Hepatic stellate cell (primary cell): ENCODE measurements at regions not wholly inside any gene's neighbourhood (a gene's known extent, or its start where the extent isn't known, plus 50 kb on each side); places are given as distances from the start of the nearest gene placed in this dataset.

Experiments used
- DNase-seq: peaks from one replicate; pipeline ENCODE4 v3.0.0; 2011; ENCODE audit warnings: low spot score

DNA sequence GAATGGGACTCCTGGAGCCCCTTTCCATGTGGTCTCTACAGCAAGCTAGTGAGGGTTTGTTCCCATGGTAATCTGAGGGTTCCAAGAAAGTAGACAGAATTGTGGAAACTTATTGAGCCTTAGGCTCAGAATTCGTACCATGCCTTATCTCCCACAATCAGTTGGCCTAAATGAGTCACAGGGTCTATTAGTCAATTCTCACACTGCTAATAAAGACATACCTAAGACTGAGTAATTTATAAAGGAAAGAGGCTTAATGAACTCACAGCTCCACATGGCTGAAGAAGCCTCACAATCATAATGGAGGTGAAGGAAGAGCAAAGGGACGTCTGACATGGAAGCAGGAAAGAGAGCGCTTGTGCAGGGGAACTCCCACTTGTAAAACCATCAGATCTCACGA is 106.6 kb upstream of the CXADR start:
- DNase-seq, result no peak

DNA sequence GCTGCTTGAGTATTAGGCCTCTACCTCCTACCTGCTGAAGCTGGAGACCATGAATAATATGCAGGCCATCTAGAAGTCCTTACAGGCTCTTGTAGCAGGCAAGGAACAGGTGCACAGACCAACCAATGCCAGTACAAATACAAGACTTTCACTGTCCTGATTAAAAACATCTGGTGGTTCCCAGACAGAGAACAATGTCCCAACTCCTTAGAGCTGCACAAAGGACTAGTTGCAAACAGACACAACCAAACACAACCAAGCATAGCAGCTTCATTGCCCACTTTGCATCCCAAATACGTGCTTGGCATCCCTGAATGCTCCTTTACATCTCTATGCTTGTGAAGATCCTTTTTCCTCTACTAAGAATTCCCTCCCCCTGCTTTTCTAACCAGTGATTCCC is 98.1 kb upstream of the CXADR start:
- DNase-seq, result no peak

DNA sequence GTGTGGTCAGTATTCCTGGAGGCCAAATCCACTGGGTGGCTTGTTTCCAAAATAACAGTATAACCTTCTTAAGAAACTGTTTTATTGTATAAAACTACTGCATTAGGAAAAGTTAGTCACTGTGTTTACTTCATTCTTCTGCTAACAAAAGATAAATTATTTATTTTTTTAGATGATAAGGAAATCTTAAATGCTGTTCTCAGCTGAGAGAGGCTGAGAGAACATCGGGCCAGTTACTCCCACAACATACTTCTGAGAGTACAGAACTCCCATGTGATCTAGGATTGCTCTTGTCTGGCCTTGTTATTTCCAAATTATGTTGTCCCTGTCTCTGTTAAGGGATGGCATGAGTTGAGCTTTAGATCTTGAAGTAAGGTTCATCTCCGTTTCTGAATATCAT is 96.7 kb upstream of the CXADR start:
- no peak for DNase-seq

DNA sequence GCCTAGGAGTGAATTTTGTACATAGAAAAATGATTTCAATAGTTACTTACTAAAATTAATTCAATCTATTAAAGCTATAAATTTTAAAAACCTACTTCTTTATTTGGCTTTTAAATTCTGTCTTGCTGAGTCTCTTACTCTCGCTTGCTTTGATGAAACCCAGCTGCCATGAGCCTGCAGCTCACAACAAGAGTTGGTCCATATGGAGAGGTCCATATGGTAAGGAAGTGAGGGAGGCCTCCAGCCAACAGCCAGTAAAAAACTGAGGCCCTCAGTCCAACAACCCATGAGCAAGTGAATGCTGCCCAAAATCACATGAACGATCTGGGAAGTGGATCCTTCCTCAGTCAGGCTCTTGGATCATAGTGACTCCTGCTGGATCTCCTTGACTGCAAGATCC is 89.9 kb upstream of the CXADR start:
- DNase-seq, result no peak

DNA sequence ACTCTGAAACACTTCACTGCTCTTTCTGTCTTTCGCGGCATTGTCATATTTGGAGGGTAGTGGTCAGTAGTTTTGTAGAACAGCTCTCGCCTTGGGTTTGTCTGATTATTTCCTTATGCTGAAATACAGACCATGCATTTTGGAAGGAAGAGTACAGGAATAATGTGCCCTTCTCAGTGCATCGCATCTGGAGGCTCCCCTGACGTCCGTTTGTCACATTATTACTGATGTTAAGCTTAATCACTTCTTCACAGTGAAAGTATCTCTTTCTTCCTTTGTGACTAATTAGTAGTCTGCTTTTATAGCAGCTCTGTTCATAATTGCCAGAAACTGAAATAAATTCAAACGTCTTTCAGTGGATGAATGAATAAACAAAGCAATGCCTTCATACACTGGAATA is 85.7 kb upstream of the CXADR start:
- DNase-seq, result no peak

DNA sequence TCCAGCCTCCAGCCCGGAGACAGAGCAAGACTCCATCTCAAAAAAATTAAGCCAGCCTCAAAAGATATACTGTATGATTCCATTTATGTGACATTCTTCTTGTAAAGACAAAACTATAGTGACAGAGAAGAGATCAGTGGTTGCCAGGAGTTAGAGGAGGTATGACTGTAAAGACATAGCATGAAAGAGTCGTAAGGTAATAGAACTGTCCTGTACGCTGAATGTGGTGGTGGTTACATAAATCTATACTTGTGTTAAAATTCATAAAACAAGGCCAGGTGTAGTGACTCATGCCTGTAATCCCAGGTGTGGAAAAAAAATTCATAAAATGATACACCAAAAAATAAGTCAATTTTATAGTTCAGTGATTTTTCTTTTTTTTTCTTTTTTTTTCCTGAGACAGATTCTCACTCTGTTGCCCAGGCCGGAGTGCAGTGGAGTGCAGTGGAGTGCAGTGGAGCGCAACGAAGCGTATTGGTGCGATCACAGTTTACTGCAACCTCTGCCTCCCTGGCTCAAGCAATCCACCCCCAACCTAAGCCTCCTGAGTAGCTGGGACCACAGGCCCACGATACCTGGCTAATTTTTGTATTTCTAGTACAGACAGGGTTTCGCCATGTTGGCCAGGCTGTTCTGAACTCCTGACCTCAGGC is 84.9 kb upstream of the CXADR start:
- no peak for DNase-seq

DNA sequence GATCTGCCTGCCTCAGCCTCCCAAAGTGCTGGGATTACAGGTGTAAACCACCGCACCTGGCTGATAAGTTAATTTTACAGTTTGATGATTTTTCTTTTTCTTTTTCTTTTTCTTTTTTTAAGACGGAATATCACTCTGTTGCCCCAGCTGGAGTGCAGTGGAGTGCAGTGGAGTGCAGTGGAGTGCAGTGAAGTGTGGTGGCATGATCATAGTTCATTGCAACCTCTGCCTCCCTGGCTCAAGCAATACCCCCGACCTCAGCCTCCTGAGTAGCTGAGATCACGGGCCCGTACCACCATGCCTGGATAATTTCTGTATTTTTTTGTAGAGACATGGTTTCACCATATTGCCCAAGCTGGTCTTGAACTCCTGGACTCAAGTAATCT is 84.4 kb upstream of the CXADR start:
- no peak for DNase-seq

DNA sequence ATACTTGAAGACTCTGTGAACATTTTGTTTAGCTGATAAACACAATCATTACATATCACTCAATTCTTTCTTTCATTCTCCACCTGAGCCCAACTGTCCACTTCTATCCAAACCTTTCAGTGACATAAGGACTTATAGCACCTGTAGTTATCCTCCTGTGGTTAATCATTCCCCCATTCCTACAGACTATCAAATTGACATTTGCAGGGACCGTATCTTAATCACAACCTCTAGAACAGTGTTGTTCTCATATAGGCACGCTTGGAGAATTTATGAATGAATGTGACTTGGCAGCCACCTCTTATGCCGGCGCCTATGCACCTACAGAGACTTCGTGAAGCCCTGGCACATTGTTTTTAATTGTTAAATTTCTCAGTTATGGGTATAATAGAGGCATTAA is 83.9 kb upstream of the CXADR start:
- DNase-seq, result no peak

DNA sequence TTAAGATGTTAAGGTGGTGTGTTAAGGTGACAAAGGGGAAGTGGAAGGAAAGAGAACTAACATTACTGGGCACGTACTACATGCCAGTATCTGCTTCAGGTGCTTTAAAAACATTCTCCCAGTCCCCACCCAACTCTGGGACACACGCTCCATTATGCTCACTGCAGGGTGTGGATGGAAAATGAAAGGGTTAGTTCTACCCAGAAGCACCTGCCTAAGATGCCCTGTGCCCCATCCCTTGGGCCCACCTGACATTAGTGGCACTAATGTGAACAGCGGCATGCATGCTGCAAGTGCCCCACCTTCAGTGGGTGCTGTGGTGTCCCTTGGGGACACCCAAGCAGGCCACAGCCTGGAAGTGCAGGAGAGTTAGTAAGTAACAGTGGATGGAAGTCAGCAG is 82.9 kb upstream of the CXADR start:
- DNase-seq, result no peak

DNA sequence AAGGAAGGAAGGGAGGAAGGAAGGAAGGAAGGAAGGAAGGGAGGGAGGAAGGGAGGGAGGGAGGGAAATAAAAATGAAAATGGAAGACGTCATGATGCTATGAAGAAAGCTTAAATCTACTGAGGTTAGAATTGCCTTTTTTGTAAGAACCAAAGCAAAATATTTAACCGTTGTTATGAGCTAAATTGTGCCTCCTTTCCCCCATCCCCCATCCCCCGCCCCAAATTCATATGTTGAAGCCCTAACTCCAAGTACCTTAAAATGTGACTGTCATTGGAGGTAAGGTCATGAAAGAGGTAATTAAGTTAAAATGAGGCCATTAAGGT is 80.1 kb upstream of the CXADR start:
- DNase-seq, result no peak

DNA sequence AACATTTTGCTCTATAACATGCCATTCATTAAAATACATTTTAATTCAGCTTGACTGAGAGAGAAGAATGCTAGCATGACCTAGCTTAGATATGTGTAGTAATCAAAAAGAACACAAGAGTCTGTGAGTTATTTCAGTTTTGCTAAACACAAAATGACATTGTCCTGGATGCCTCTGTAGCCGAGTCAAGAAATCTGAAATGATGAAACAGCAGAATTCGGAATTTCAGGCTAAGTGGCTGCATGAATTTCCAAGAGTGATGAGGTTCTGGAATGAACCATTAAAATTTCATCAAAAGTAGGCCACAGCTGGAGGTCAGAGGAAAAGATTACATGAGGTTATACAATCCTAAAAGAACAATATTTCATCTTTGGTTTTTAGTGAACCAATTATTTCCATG is 79.1 kb upstream of the CXADR start:
- DNase-seq, result no peak

DNA sequence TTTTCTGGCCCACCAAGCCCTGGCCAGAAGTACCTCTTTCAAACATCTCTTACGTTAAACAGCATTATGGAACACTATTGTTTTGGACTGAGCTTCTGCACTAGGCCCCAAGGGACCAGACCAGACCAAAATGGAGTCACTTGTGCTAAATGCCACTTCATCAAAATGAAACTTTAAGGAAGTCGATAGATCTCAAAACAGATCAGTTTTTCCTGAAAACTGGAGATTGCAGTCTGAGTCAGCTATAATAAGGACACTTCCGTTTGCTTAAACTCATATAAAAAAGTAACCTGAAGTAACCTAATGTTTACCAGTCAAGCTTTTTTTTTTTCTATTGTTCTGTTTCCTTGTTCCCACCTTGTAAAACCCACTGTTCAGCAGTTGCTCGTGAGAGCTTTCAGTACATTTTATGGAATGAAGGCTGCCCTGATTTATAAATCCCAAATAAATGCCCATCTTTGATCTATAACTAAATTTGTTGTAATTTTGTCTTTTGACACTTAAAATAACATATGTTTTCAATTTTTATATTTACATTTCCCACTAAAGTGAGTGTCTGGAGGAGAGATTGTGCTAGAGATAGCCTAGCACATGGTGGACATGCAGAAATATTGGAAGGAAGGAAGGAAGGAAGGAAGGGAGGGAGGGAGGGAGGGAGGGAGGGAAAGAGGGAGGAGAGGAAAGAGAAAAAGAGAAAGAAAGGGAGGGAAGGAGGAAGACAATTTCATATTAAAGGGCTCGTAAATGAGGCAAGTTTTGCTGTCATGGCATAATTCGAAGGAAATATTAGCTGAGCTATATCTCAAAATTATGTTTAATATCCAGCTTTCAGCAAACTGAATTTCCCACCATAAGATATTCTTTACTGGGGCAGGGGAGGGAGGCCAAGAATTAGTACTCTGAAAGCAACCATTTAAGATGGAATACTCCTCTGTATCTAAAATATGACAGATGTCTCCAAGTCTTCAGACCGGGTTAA is 77.0 kb upstream of the CXADR start:
- DNase-seq, result no peak

DNA sequence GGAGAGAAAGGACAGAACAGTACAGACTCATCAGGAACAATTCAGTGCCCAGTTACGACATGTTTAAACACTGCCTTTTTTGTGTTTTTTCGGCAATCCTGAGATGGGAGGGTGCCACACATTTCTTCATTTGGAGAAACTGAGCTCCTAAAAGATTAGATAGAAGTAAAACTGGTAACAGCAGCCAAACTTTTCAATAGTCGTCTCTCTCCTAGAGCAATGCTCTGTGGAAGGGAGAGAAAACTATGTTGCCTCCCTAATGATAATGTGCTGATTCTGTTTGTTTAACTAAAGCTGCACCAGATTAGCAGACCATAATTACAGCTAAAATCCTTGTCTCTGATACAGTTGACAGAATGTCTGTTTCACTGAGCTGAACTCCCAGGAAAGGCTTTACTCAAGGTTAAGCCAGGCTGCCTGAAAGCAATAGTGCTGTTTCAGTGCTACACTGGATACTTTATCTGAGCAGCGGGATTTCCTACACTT is 76.2 kb upstream of the CXADR start:
- DNase-seq, result no peak

DNA sequence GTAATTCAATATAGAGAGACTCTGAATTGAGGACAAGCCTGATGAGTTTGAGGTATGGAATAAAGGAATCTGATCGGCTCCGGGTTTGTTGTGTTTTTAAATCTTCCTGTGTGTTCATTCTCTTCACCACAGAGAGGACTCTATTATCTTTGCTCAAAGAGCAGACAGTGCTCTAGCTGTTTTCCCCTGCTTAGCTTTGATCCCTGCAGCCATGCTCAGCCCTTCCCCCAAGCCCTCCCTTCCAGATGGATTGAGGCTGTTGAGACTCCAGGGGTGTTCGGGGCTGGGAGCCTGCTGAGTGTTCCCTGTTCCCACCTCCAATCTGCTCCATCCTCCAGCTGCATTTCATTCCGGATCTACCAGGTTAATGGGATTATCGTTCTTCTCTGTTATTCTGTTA is 74.2 kb upstream of the CXADR start:
- no peak for DNase-seq

DNA sequence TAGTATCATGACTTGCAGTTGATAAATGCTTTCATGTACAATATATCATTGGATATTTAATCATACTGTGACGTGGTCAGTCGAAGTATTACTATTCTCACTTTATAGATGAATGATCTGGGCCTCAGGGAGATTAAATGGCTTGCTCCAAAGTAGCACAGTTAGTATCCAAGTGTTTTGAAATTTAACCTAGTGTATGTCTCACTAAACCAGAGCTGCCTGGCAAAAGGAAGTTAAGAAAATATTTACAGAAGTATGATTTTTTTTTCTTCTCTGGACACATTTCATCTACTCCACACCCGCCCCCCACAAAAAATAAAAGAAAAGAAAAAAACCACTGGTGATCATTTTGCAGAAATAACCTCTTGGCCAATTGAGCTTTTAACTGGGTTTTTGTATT is 71.9 kb upstream of the CXADR start:
- DNase-seq, result no peak

DNA sequence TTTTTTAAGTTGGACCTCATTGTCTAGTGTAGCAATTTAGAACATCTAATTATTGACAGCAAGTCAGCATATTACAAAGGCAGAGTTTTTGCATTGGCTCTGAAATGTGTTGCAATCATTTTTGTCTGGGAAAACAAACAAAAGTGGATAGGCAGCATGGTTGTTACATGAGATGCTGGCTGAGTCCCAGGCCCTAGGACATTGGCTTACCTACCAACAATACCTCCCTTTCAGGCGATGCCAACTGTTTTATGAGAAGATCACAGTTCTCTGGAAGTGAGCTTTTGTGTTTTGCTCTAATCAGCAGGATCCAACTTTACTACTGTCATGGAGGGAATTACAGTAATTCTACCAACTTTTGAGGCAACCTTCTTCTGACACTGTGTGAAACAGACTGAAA is 71.5 kb upstream of the CXADR start:
- DNase-seq, result no peak

DNA sequence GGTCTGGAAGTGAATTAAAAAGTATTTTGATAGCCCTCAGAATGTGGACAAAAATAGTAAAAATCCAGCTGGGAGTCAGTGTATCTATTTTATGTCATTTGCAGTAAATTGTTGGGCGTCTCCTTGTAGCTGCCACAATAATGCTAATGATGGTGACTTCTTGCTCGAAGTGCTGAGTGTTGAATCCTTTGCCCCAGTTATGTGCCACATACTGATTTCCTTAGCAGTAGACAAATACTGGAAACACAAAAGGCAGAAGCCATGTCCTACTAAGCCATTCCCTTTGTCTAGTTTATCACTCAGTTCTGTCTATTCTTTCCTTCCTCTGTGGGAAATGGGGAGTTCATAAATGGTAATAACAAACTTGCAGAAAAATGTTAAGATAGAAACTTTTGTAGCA is 70.7 kb upstream of the CXADR start:
- no peak for DNase-seq

DNA sequence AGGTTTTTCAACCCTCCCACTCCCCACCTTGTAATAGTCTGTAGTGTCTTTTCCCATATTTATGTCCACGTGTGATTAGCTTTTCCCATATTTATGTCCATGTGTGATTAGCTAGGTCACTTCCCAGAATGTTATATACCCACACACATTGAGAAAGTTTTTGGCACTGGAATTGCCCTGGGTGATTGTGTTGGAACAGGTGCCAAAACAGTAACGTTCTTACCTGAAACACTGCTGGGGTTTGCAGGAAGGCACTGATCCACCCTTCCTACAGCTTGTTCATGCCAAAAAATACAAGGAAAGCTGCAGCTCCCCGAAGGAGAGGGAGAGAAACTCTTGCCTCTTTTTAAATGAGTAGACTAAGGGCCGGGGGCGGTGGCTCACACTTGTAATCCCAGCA is 68.0 kb upstream of the CXADR start:
- DNase-seq, result no peak

DNA sequence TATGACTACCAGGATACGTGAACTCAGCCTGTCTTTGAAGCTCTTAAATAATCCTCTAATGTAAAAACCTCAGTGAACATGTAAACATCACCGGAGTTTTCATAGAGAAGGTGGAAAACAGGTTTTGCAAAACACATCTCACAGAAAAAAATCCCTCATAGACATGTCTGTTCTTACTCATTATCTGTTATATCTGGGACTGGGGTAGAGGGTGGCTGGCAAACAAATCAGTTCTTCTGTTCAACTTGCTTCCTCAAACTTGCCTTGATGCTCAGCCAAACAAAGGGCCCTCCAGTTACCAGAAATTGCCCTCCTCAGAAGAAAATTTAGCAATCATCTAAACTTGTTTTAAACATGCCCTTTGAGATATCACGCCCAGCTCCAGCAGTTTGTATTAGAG is 66.1 kb upstream of the CXADR start:
- DNase-seq, result no peak

DNA sequence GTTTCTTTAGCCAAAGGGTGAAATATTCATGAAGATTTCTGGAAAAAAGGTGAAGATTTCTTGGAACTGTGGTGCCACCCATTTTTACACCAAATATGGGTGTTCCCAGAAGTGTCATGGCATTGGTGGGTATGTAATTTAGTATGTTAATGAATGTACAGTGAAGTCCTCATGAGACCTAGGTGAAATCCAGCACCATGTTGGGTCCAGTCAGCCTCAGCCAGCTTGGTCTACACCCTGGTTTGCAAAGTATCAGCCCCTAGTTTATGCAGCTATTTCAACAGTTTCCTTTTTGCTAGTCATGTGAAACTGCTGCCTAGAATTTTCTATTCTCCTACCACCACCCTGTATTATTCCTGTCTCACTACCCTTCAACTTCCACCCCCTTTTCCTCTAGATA is 63.1 kb upstream of the CXADR start:
- DNase-seq, result no peak

DNA sequence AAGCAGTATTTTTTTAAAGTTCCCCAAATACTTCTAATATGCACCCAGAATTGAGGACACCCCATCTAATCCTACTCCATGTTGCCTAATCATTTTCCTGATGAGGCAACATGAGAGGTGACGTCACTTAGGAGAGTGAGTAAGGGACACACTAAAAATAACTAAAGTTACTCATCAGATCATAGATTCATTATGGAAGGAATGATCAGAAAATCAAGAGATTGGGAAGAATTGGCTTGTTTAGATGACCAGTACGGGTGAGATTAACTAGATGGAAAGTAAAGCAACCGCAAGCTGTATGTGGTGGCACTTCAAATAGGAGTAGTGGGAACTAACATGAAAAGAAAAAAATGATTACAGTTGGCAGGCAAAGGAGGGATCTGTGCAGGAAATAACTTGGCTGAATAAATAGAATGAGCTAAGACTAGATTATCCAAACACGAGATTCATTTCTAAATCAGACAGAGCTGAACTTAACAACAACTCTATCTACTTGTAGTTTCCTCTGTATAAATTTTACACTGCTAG is 61.4 kb upstream of the CXADR start:
- DNase-seq, result peak; percentile 76

DNA sequence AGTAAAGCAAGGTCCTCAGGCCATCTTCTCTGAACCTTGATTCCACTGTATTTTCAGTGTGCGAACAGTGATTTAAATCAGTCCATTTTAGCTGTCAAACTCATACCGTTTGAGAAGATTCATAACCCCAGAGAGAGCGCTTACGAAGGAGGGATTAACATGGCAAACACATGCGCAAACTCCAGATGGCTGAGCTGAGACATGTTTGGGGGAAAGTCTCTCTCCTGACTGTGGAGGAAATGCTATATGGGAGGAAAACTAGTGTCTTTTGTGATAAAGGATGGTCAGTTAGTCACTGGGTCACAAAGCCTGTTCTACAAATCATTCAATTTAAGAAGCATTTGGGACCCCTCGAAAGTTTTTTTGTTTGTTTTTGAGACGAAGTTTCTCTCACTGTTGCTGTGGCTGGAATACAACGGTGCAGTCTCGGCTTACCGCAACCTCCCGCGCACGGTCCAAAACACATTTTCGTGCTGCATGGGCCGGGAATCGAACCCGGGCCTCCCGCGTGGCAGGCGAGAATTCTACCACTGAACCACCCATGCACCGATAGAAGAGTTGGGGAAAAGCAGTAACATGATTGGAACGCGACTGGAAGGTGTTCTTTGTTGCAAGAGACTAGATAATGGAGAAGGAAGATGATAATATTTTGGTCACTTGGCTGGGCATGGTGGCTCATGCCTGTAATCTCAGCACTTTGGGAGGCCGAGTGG is 58.4 kb upstream of the CXADR start:
- peak; percentile 63 for DNase-seq

DNA sequence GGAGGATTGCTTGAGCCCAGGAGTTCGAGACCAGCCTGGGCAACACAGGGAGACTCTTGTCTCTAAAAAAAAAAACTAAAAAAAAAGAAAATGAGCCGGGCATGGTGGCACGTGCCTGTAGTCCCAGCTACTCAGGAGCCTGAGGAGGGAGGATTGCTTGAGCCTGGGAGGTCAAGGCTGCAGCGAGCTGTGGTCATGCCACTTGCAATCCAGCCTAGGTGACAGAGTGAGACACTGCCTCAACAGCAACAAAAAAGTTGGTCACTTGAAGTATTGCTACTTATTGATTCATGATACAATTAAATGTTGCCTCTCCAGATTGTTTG is 57.9 kb upstream of the CXADR start:
- no peak for DNase-seq
